Tibial nerve (tissue), 4 donors: ENCODE measurements at regions not wholly inside any gene's neighbourhood (a gene's known extent, or its start where the extent isn't known, plus 50 kb on each side); places are given as distances from the start of the nearest gene placed in this dataset.

Source experiments
- DNase-seq, 2 donors: peaks; one replicate each; pipeline ENCODE4 v3.0.0-alpha.2; 2019; ENCODE audit warnings: low spot score in 2 of 2
- H3K27ac ChIP-seq, 4 donors: fragments of 200-600 bp; sonication (generic) in 3 of 4; one replicate each; pipeline ENCODE4 v1.5.1; 2017 to 2019; ENCODE audit warnings: mild to moderate bottlenecking in 1 of 4
- H3K27me3 ChIP-seq, 2 donors: fragments of 200-600 bp; sonication (generic) in 1 of 2; one replicate each; pipeline versions ENCODE4 v1.5.1 to v1.6.0; 2017 to 2019
- H3K36me3 ChIP-seq, 3 donors: fragments of 200-600 bp; sonication (generic); one replicate each; pipeline ENCODE4 v1.5.1; 2018 to 2019
- H3K4me1 ChIP-seq, 4 donors: fragments of 200-600 bp; sonication (generic) in 3 of 4; one replicate each; pipeline ENCODE4 v1.5.1; 2017 to 2019
- H3K4me3 ChIP-seq, 4 donors: fragments of 200-600 bp; sonication (generic) in 3 of 4; one replicate each; pipeline ENCODE4 v1.5.1; 2017 to 2019; ENCODE audit warnings: mild to moderate bottlenecking in 1 of 4, moderate library complexity in 1 of 4
- H3K9me3 ChIP-seq, 4 donors: fragments of 200-600 bp; sonication (generic) in 3 of 4; one replicate each; pipeline ENCODE4 v1.5.1; 2017 to 2019
- EP300 ChIP-seq, 2 donors: sonication (generic); formaldehyde crosslinking; IDR thresholded peaks; one replicate each; pipeline ENCODE4 v1.6.1; 2017; ENCODE audit warnings: antibody characterized with exemption in 2 of 2, mild to moderate bottlenecking in 1 of 2
- POLR2A ChIP-seq, 2 donors: fragments of 450-650 bp; IDR thresholded peaks; one replicate each; pipeline ENCODE4 v1.6.1; 2017; ENCODE audit warnings: antibody characterized with exemption in 2 of 2, mild to moderate bottlenecking in 2 of 2, moderate library complexity in 2 of 2
- WGBS, 2 donors: methylation state at CpG; one replicate each; pipeline ENCODE4 v1.1.5; 2018; 5-methylcytosine and 5-hydroxymethylcytosine counted together
- TF ChIP-seq, protein P1 (sequence below), 5 experiments: fragments of 200-600 bp in 3 of 5; fragments of 450-650 bp in 2 of 5; sonication (generic) in 3 of 5; IDR thresholded peaks; one replicate each; pipeline ENCODE4 v1.5.1; 2016 to 2019; ENCODE audit warnings: antibody characterized with exemption in 5 of 5, mild to moderate bottlenecking in 3 of 5, moderate library complexity in 2 of 5

DNA sequence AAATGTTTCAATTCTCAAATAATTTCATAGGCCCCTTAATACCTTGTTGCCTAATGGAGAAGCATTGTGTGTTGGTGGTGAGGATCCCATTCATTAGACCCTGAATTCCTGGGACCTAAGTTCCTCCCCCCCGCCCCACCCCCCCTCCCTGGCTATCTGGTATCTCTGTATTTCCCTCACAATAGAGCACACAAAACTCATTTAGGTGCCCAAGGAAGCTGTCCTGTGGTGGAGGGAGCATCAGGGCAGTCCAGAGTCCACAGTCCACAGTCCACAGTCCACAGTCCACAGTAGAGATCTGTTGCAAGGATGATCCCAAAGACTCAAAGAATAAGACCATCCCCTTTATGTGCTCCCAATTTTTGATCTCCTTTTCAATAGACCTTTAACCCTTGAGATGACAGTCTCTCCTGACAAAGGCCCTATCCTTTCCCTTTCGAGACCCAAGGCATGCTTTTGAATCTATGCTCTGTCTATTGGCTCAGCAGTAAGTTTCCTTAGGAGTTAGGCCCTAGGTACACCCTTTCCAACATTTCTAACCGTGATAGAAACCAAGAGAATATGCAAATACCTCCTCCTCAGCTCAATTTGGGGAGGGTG, 123.9 kb downstream of the ZBTB18 start:
- H3K27me3 ChIP-seq, result no peaks in the 10 kb centered on the region
- 73 to 91% methylated on average over 3 of the region's 3 CpGs for WGBS, 2 donors
- TF ChIP-seq POLR2A (IDR thresholded peaks at IDR 0.05) (no peak), EP300 (IDR thresholded peaks at IDR 0.05) (no peak)
- TF ChIP-seq, protein P1, sequence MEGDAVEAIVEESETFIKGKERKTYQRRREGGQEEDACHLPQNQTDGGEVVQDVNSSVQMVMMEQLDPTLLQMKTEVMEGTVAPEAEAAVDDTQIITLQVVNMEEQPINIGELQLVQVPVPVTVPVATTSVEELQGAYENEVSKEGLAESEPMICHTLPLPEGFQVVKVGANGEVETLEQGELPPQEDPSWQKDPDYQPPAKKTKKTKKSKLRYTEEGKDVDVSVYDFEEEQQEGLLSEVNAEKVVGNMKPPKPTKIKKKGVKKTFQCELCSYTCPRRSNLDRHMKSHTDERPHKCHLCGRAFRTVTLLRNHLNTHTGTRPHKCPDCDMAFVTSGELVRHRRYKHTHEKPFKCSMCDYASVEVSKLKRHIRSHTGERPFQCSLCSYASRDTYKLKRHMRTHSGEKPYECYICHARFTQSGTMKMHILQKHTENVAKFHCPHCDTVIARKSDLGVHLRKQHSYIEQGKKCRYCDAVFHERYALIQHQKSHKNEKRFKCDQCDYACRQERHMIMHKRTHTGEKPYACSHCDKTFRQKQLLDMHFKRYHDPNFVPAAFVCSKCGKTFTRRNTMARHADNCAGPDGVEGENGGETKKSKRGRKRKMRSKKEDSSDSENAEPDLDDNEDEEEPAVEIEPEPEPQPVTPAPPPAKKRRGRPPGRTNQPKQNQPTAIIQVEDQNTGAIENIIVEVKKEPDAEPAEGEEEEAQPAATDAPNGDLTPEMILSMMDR (IDR thresholded peaks at IDR 0.05), result no peak

DNA sequence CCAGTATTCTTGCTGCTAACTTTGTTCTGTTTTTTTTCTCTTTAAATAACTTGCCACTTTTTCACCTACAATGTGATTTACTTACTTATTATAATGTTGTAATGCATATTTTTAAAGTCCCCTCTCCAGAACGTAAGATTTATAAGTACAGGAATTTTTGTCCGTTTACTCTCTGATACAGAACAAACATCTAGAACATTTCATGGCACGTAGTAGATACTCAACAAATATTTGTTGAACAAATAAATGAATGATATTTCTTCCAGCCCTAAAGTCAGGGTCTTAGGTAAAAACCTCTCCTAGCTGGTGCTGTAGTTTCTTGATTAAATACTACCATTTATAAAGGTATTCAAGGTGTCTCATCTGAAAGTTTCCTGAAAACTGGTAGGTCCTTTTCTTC, 125.1 kb downstream of the ZBTB18 start:
- Histone ChIP-seq H3K4me3 (no peak overlapping the region), H3K27me3 (no peaks in the 10 kb centered on the region), H3K9me3 (no peaks in the 10 kb centered on the region), H3K36me3 (no peaks in the 10 kb centered on the region), H3K4me1 (no peaks in the 10 kb centered on the region), H3K27ac (no peak overlapping the region)
- TF ChIP-seq POLR2A (IDR thresholded peaks at IDR 0.05) (no peak), EP300 (IDR thresholded peaks at IDR 0.05) (no peak)
- TF ChIP-seq, protein P1 (IDR thresholded peaks at IDR 0.05), result no peak
- 78 to 91% methylated on average over 3 of the region's 3 CpGs for WGBS, 2 donors
- no peak for DNase-seq

More for the DNA sequence above, 123.9 kb downstream of the ZBTB18 start:
- Histone ChIP-seq H3K36me3 (no peaks in the 10 kb centered on the region), H3K4me1 (no peaks in the 10 kb centered on the region), H3K4me3 (no peak overlapping the region), H3K9me3 (no peaks in the 10 kb centered on the region), H3K27ac (no peak overlapping the region)
- DNase-seq, result no peak

DNA sequence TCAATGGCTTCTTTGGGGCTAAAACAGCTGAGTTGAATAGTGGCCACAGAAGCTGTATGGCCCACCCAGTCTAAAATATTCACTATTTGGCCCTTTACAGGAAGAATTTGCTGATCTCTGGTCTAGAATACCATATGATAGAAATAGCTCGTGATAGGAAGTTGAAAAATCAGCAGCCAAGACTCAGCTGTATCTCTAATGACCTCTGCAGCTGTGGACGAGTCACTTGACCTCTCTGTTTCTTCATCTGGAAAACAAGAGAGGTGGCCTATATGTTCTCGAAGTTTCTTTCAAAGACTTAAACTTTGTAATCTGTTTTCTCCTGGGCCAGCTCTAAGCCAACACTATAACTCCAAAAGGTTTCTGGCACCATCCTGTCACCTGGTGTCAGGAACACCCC, 129.2 kb downstream of the ZBTB18 start:
- DNase-seq, result no peak
- TF ChIP-seq, protein P1 (IDR thresholded peaks at IDR 0.05), result no peak
- no peaks in the 10 kb centered on the region for H3K9me3 ChIP-seq
- no peak overlapping the region for H3K4me3 ChIP-seq
- H3K27me3 ChIP-seq, result no peaks in the 10 kb centered on the region
- H3K36me3 ChIP-seq, result no peaks in the 10 kb centered on the region
- WGBS, 2 donors, result 64 to 71% methylated on average over 3 of the region's 3 CpGs
- H3K4me1 ChIP-seq, result no peaks in the 10 kb centered on the region
- no peak overlapping the region for H3K27ac ChIP-seq

DNA sequence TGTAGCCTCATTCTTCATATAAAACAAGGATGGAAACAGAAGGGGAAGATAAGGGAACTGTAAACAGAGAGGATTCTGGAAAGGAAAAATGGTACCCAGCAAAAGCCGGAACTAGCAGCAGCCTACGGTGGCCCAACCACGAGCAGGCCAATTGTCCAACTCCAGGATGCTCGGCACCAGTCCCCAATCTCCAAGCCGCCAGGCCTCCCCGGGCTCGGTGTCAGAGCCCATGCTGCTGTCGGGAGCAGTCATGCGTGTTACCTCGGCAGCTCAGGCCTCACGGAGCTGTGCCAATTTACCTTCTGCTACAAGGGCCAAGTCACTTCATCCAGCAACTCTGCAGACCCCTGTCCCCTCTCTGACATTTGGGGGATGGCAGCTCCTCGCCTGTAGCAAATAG, 130.8 kb downstream of the ZBTB18 start:
- TF ChIP-seq EP300 (IDR thresholded peaks at IDR 0.05) (no peak), POLR2A (IDR thresholded peaks at IDR 0.05) (no peak)
- TF ChIP-seq, protein P1 (IDR thresholded peaks at IDR 0.05), result no peak
- DNase-seq, result no peak
- H3K4me3 ChIP-seq, result no peak overlapping the region
- no peaks in the 10 kb centered on the region for H3K4me1 ChIP-seq
- no peaks in the 10 kb centered on the region for H3K36me3 ChIP-seq
- H3K9me3 ChIP-seq, result no peaks in the 10 kb centered on the region
- 90 to 94% methylated on average over 12 of the region's 12 CpGs for WGBS, 2 donors
- no peaks in the 10 kb centered on the region for H3K27me3 ChIP-seq
- no peak overlapping the region for H3K27ac ChIP-seq

DNA sequence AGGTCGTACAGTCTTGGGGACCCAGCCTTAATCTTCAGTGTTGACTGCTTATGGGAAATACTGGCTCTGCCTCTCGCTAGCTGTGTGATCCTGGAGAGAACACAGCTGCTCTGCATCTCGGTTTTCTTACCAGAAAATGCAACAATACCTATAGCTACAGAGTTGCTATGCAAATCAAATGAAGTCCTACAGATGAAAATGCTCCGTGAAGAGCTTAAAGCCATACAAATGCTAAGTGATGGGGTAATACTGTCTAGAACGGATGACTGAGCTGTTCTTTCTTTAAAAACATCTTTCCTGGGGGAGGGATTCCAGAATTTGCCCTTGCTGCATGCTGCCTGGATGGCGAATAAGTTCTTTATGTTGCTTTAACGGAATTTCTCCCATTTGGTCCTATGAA, 132.0 kb downstream of the ZBTB18 start:
- Histone ChIP-seq H3K4me3 (no peak overlapping the region), H3K4me1 (no peaks in the 10 kb centered on the region), H3K36me3 (no peaks in the 10 kb centered on the region), H3K27me3 (no peaks in the 10 kb centered on the region), H3K9me3 (no peaks in the 10 kb centered on the region), H3K27ac (no peak overlapping the region)
- TF ChIP-seq EP300 (IDR thresholded peaks at IDR 0.05) (no peak), POLR2A (IDR thresholded peaks at IDR 0.05) (no peak)
- TF ChIP-seq, protein P1 (IDR thresholded peaks at IDR 0.05), result no peak
- WGBS, 2 donors, result 74 to 91% methylated on average over 7 of the region's 7 CpGs
- no peak for DNase-seq
